Spleen (tissue), 11 donors: ENCODE measurements at regions not wholly inside any gene's neighbourhood (a gene's known extent, or its start where the extent isn't known, plus 50 kb on each side); places are given as distances from the start of the nearest gene placed in this dataset.

Experiments used
- DNase-seq: peaks from one replicate; pipeline ENCODE4 v3.0.0-alpha.2; 2020
- H3K27ac ChIP-seq, 8 donors: fragments of 200-600 bp; sonication (generic) in 7 of 8; 1 replicate in 4 of 8; 2 replicates in 4 of 8; pipeline versions ENCODE4 v1.5.0 to v1.8.0; 2016 to 2021; ENCODE audit warnings: inconsistent platforms in 4 of 8, mild to moderate bottlenecking in 4 of 8, moderate library complexity in 1 of 8
- H3K27me3 ChIP-seq, 7 donors: fragments of 200-600 bp; sonication (generic) in 6 of 7; replicated peaks in 1 of 7; 1 replicate in 4 of 7; 2 replicates in 3 of 7; pipeline versions ENCODE4 v1.5.0 to v1.8.0; 2016 to 2021; ENCODE audit warnings: inconsistent platforms in 3 of 7, mild to moderate bottlenecking in 1 of 7
- H3K36me3 ChIP-seq, 6 donors: fragments of 200-600 bp; sonication (generic) in 5 of 6; 1 replicate in 4 of 6; 2 replicates in 2 of 6; pipeline versions ENCODE4 v1.5.0 to v1.8.0; 2016 to 2021; ENCODE audit warnings: inconsistent platforms in 2 of 6
- H3K4me1 ChIP-seq, 6 donors: fragments of 200-600 bp; sonication (generic) in 5 of 6; 1 replicate in 3 of 6; 2 replicates in 3 of 6; pipeline versions ENCODE4 v1.5.0 to v1.8.0; 2016 to 2021; ENCODE audit warnings: inconsistent platforms in 3 of 6
- H3K4me3 ChIP-seq, 8 donors: fragments of 200-600 bp; sonication (generic) in 7 of 8; 1 replicate in 4 of 8; 2 replicates in 4 of 8; pipeline versions ENCODE4 v1.5.0 to v1.8.0; 2016 to 2021; ENCODE audit warnings: inconsistent platforms in 4 of 8, mild to moderate bottlenecking in 4 of 8, moderate library complexity in 2 of 8
- H3K9me3 ChIP-seq, 8 donors: fragments of 200-600 bp; sonication (generic) in 7 of 8; 1 replicate in 4 of 8; 2 replicates in 4 of 8; pipeline versions ENCODE4 v1.5.0 to v1.8.0; 2016 to 2021; ENCODE audit warnings: inconsistent platforms in 4 of 8
- CTCF ChIP-seq, 11 experiments: fragments of 200-600 bp in 7 of 11; fragments of 450-650 bp in 4 of 11; sonication (generic) in 4 of 11; IDR thresholded peaks in 8 of 11; conservative IDR thresholded peaks in 3 of 11; 1 replicate in 7 of 11; 2 replicates in 4 of 11; pipeline versions ENCODE4 v1.4.0 to v1.8.0; 2016 to 2021; ENCODE audit warnings: antibody characterized with exemption in 11 of 11, inconsistent platforms in 4 of 11, mild to moderate bottlenecking in 1 of 11
- POLR2A ChIP-seq, 3 donors: fragments of 450-650 bp; IDR thresholded peaks; one replicate each; pipeline ENCODE4 v1.5.1; 2017; ENCODE audit warnings: antibody characterized with exemption in 3 of 3, mild to moderate bottlenecking in 1 of 3
- POLR2AphosphoS5 ChIP-seq, 3 donors: sonication (generic); formaldehyde crosslinking; IDR thresholded peaks; one replicate each; pipeline ENCODE4 v1.5.1; 2017; ENCODE audit warnings: antibody characterized with exemption in 3 of 3
- WGBS, 5 donors: extraction: QIAGEN DNeasy Blood & Tissue Kit in 3 of 5; methylation state at CpG; one replicate each; pipeline versions ENCODE4 v1.1.5 to v1.1.7; 2013 to 2018; 5-methylcytosine and 5-hydroxymethylcytosine counted together
- intact Hi-C: fragments of 100-400 bp; cut with DNase I; formaldehyde crosslinking; loops from one replicate; pipeline ENCODE4 v1.15.0; 2023; ENCODE audit warnings: low total_unique reads
- donor health status: healthy with polysubstance abuse.
- donor health status: DM: no; HTN: no; CAD: no; lungs with moderate emphysema.
- donor health status: DM: no; HTN: no; CAD: no.
- donor health status: Bipolar disorder and iron deficiency.
- donor health status: healthy.
- donor health status: DM: no; HTN: no; CAD: no.
- donor health status: DM: yes; HTN: yes; CAD: no.

GRCh38 chr11:19587979-19588378 lies 124.7 kb upstream of the NAV2 start:
- no peaks in the 10 kb centered on the region for H3K4me1 ChIP-seq
- intact Hi-C loops = no loop called here
- H3K4me3 ChIP-seq = no peak overlapping the region
- no peak overlapping the region for H3K27ac ChIP-seq
- no peak for TF ChIP-seq POLR2AphosphoS5 (IDR thresholded peaks at IDR 0.05)
- no peak for TF ChIP-seq POLR2A (IDR thresholded peaks at IDR 0.05)
- no peak for TF ChIP-seq CTCF (IDR thresholded peaks at IDR 0.05 in 8 of 11, conservative IDR thresholded peaks at IDR 0.05 in 3 of 11)
- no peaks in the 10 kb centered on the region for H3K36me3 ChIP-seq
- no peak for DNase-seq
- no peaks in the 10 kb centered on the region for H3K27me3 ChIP-seq
- 72 to 97% (median 83%) methylated on average over 1 of the region's 1 CpG for whole genome bisulfite sequencing, 5 donors
- H3K9me3 ChIP-seq = no peaks in the 10 kb centered on the region

- intact Hi-C loops = no loop called here
- Histone ChIP-seq H3K27ac (no peak overlapping the region), H3K4me1 (peaks cover 6 to 25% (median 20%) of the 10 kb centered on the region in 6 donors), H3K4me3 (no peak overlapping the region), H3K27me3 (no peaks in the 10 kb centered on the region), H3K9me3 (no peaks in the 10 kb centered on the region), H3K36me3 (no peaks in the 10 kb centered on the region)
- DNase-seq = no peak
- 93 to 100% (median 98%) methylated on average over 1 of the region's 1 CpG for WGBS, 5 donors
- TF ChIP-seq CTCF (IDR thresholded peaks at IDR 0.05 in 8 of 11, conservative IDR thresholded peaks at IDR 0.05 in 3 of 11) (no peak), POLR2AphosphoS5 (IDR thresholded peaks at IDR 0.05) (no peak), POLR2A (IDR thresholded peaks at IDR 0.05) (no peak)
Measured at GRCh38 chr11:19580646-19581045, 132.0 kb upstream of the NAV2 start.

- WGBS, 5 donors = 80 to 94% (median 90%) methylated on average over 5 of the region's 5 CpGs
- Histone ChIP-seq H3K4me3 (no peak overlapping the region), H3K9me3 (no peaks in the 10 kb centered on the region), H3K27me3 (no peaks in the 10 kb centered on the region), H3K27ac (no peak overlapping the region), H3K4me1 (peaks cover 6 to 25% (median 20%) of the 10 kb centered on the region in 6 donors), H3K36me3 (no peaks in the 10 kb centered on the region)
- DNase-seq = no peak
- TF ChIP-seq CTCF (IDR thresholded peaks at IDR 0.05 in 8 of 11, conservative IDR thresholded peaks at IDR 0.05 in 3 of 11) (no peak), POLR2A (IDR thresholded peaks at IDR 0.05) (no peak), POLR2AphosphoS5 (IDR thresholded peaks at IDR 0.05) (no peak)
- intact Hi-C loops = no loop called here
Measured at GRCh38 chr11:19579957-19580356, 132.7 kb upstream of the NAV2 start.

- Histone ChIP-seq H3K27me3 (no peaks in the 10 kb centered on the region), H3K36me3 (no peaks in the 10 kb centered on the region), H3K27ac (peak overlapping the region in 6 of 8 donors; percentile 20 to 75 (median 68)), H3K9me3 (no peaks in the 10 kb centered on the region), H3K4me1 (peaks cover 6 to 25% (median 20%) of the 10 kb centered on the region in 6 donors), H3K4me3 (no peak overlapping the region)
- 72 to 85% (median 76%) methylated on average over 2 of the region's 2 CpGs for WGBS, 5 donors
- DNase-seq = no peak
- intact Hi-C loops = no loop called here
- TF ChIP-seq CTCF (IDR thresholded peaks at IDR 0.05 in 8 of 11, conservative IDR thresholded peaks at IDR 0.05 in 3 of 11) = no peak
- TF ChIP-seq POLR2A (IDR thresholded peaks at IDR 0.05) = no peak
- TF ChIP-seq POLR2AphosphoS5 (IDR thresholded peaks at IDR 0.05) = no peak
Measured at GRCh38 chr11:19578871-19579270, 133.8 kb upstream of the NAV2 start.
